GM23248 (cell line): ENCODE measurements at regions not wholly inside any gene's neighbourhood (a gene's known extent, or its start where the extent isn't known, plus 50 kb on each side); places are given as distances from the start of the nearest gene placed in this dataset. TPM values are rescaled to one million over a fixed set of nuclear protein-coding genes. Genes with fewer than 3 reads are reported as not detected.

Experiments used
- DNase-seq: peaks from one replicate; pipeline ENCODE4 v3.0.0-alpha.2; 2015
- H2AFZ ChIP-seq: fragments of 200-600 bp; sonication (generic); 2 replicates; pipeline ENCODE4 v1.6.1; 2016; ENCODE audit warnings: antibody characterized with exemption
- H3F3A ChIP-seq: fragments of 200-600 bp; sonication (generic); 2 replicates; pipeline ENCODE4 v1.6.1; 2016; ENCODE audit warnings: mild to moderate bottlenecking, antibody characterized with exemption, mixed run types; ENCODE audit not compliant: insufficient read depth
- H3K27ac ChIP-seq: fragments of 200-600 bp; sonication (generic); 2 replicates; pipeline ENCODE4 v1.5.1; 2016; ENCODE audit warnings: mild to moderate bottlenecking
- H3K27me3 ChIP-seq: fragments of 200-600 bp; sonication (generic); replicated peaks from 2 replicates; pipeline ENCODE4 v1.6.1; 2016; ENCODE audit warnings: mild to moderate bottlenecking; ENCODE audit not compliant: insufficient read depth
- H3K36me3 ChIP-seq: fragments of 200-600 bp; sonication (generic); 2 replicates; pipeline ENCODE4 v1.6.1; 2016; ENCODE audit warnings: low read depth, mild to moderate bottlenecking
- H3K4me1 ChIP-seq: fragments of 200-600 bp; sonication (generic); 2 replicates; pipeline ENCODE4 v1.6.1; 2016; ENCODE audit warnings: mild to moderate bottlenecking; ENCODE audit not compliant: insufficient read depth
- H3K4me2 ChIP-seq: fragments of 200-600 bp; sonication (generic); one replicate; pipeline ENCODE4 v1.6.1; 2016; ENCODE audit warnings: mild to moderate bottlenecking; ENCODE audit not compliant: unreplicated experiment
- H3K4me3 ChIP-seq: fragments of 200-600 bp; sonication (generic); 2 replicates; pipeline ENCODE4 v1.5.1; 2016; ENCODE audit warnings: mild to moderate bottlenecking
- H3K79me2 ChIP-seq: fragments of 200-600 bp; sonication (generic); 2 replicates; pipeline ENCODE4 v1.6.1; 2016; ENCODE audit warnings: mild to moderate bottlenecking; ENCODE audit not compliant: insufficient read depth
- H3K9ac ChIP-seq: fragments of 200-600 bp; sonication (generic); 2 replicates; pipeline ENCODE4 v1.6.1; 2016; ENCODE audit warnings: mild to moderate bottlenecking
- H3K9me2 ChIP-seq: fragments of 200-600 bp; sonication (generic); 2 replicates; pipeline ENCODE4 v1.6.1; 2016; ENCODE audit warnings: mixed run types, mild to moderate bottlenecking, moderate library complexity; ENCODE audit not compliant: insufficient read depth
- H3K9me3 ChIP-seq: fragments of 200-600 bp; sonication (generic); one replicate; pipeline ENCODE4 v1.6.1; 2017; ENCODE audit warnings: low read depth
- H4K20me1 ChIP-seq: fragments of 200-600 bp; sonication (generic); 2 replicates; pipeline ENCODE4 v1.6.0; 2016; ENCODE audit not compliant: insufficient read depth
- EZH2 ChIP-seq: fragments of 200-600 bp; sonication (generic); IDR thresholded peaks from 2 replicates; pipeline ENCODE4 v1.6.1; 2018; ENCODE audit warnings: antibody characterized with exemption, mild to moderate bottlenecking; ENCODE audit not compliant: insufficient read depth, poor library complexity, severe bottlenecking
- EZH2phosphoT487 ChIP-seq: fragments of 200-600 bp; sonication (generic); IDR thresholded peaks from 2 replicates; pipeline ENCODE4 v1.6.1; 2018; ENCODE audit warnings: antibody characterized with exemption, moderate library complexity, mild to moderate bottlenecking, low read depth; ENCODE audit not compliant: insufficient read depth
- WGBS, 2 experiments: methylation state at CpG; one replicate each; pipeline ENCODE4 v1.1.6; 2015 to 2017; ENCODE audit warnings: low lambda C conversion rate in 2 of 2, low coverage in 1 of 2; ENCODE audit errors: missing lambda C conversion rate in 2 of 2; 5-methylcytosine and 5-hydroxymethylcytosine counted together
- in situ Hi-C: fragments of 300-500 bp; cut with MboI; formaldehyde crosslinking; loops from 2 replicates; pipeline ENCODE4 v1.15.0; 2020
- small RNA-seq: library from RNA; depleted of rRNA; stranded (forward); fragments of <200 nt; gene quantifications from one replicate; pipeline ENCODE3, GENCODE V24; 2014; ENCODE audit warnings: low read depth, low replicate concordance

- H3K4me2 ChIP-seq, result no peak overlapping the region
- no peak overlapping the region for H3K9ac ChIP-seq
- 95 to 99% methylated on average over 6 of the region's 6 CpGs for WGBS, 2 experiments
Measured at GRCh38 chr12:96143392-96143791, 50.8 kb upstream of the ELK3 start.

GRCh38 chr12:96143827-96144565 lies 50.2 kb upstream of the ELK3 start:
- Histone ChIP-seq H3K79me2 (no peaks in the 10 kb centered on the region), H3K4me1 (peaks cover 10% of the 10 kb centered on the region; the same call in 1 of the 2 replicates), H2AFZ (no peak overlapping the region), H3K27ac (no peak overlapping the region), H3K9ac (no peak overlapping the region), H3K9me3 (no peaks in the 10 kb centered on the region), H4K20me1 (no peaks in the 10 kb centered on the region), H3F3A (peaks cover 28% of the 10 kb centered on the region), H3K36me3 (no peaks in the 10 kb centered on the region), H3K4me2 (no peak overlapping the region), H3K4me3 (no peak overlapping the region), H3K9me2 (no peaks in the 10 kb centered on the region), H3K27me3 (no peaks in the 10 kb centered on the region)
- 83% methylated on average over 6 of the region's 6 CpGs for WGBS, 2 experiments
- DNase-seq, result no peak
- TF ChIP-seq EZH2phosphoT487 (no peak), EZH2 (no peak)
- in situ Hi-C loops, result no loop called here

More at GRCh38 chr12:96143392-96143791, 50.8 kb upstream of the ELK3 start:
- Histone ChIP-seq H3K79me2 (no peaks in the 10 kb centered on the region), H3K4me3 (no peak overlapping the region), H3K9me2 (no peaks in the 10 kb centered on the region), H3K4me1 (peaks cover 10% of the 10 kb centered on the region; the same call in 1 of the 2 replicates), H3K27me3 (no peaks in the 10 kb centered on the region), H3K9me3 (no peaks in the 10 kb centered on the region), H3K27ac (no peak overlapping the region), H2AFZ (no peak overlapping the region), H4K20me1 (no peaks in the 10 kb centered on the region), H3K36me3 (no peaks in the 10 kb centered on the region), H3F3A (peaks cover 29% of the 10 kb centered on the region)
- TF ChIP-seq EZH2, result no peak
- no peak for TF ChIP-seq EZH2phosphoT487
- in situ Hi-C loops, result no loop called here
- DNase-seq, result no peak

Small RNA genes in the stretch of these regions (small RNA-seq; reads per million reads assigned to genes)
- not detected for gene RN7SL88P
